H1 (cell line): ENCODE measurements at regions not wholly inside any gene's neighbourhood (a gene's known extent, or its start where the extent isn't known, plus 50 kb on each side); places are given as distances from the start of the nearest gene placed in this dataset.

Source experiments
- BCL11A ChIP-seq, 2 experiments: IDR thresholded peaks; one replicate each; pipeline ENCODE4 v1.6.1; 2011; ENCODE audit warnings: low read depth in 2 of 2, low read length in 2 of 2, mild to moderate bottlenecking in 2 of 2
- CHD2 ChIP-seq: IDR thresholded peaks from 2 replicates; pipeline ENCODE4 v1.6.1; 2012; ENCODE audit warnings: low read length, improper control_type of control experiment
- CTCF ChIP-seq, 3 experiments: IDR thresholded peaks; 1 replicate in 2 of 3; 2 replicates in 1 of 3; pipeline versions ENCODE4 v1.5.1 to v1.6.1; 2011; ENCODE audit warnings: low read length in 3 of 3, mild to moderate bottlenecking in 3 of 3, inconsistent platforms in 2 of 3, low read depth in 1 of 3, moderate library complexity in 1 of 3; ENCODE audit not compliant: insufficient read depth in 1 of 3; ENCODE audit errors: control extremely low read depth in 1 of 3
- GABPA ChIP-seq: IDR thresholded peaks from 2 replicates; pipeline ENCODE4 v1.6.1; 2011; ENCODE audit warnings: mild to moderate bottlenecking, low read length, moderate library complexity, borderline replicate concordance; ENCODE audit not compliant: insufficient read depth
- GTF2F1 ChIP-seq: IDR thresholded peaks from 2 replicates; pipeline ENCODE4 v1.6.1; 2012; ENCODE audit warnings: low read depth, low read length, improper control_type of control experiment, borderline replicate concordance
- HDAC6 ChIP-seq: IDR thresholded peaks from one replicate; pipeline ENCODE4 v1.7.1; 2012; ENCODE audit warnings: low read depth, mild to moderate bottlenecking, inconsistent platforms, low read length, moderate library complexity
- JUN ChIP-seq: IDR thresholded peaks from 2 replicates; pipeline ENCODE4 v1.6.1; 2011; ENCODE audit warnings: low read depth, mild to moderate bottlenecking, improper control_type of control experiment, low read length
- POLR2A ChIP-seq, 2 experiments: IDR thresholded peaks; 1 replicate in 1 of 2; 2 replicates in 1 of 2; pipeline ENCODE4 v1.6.1; 2011; ENCODE audit warnings: low read depth in 2 of 2, low read length in 2 of 2, mild to moderate bottlenecking in 2 of 2; ENCODE audit errors: control extremely low read depth in 1 of 2
- RXRA ChIP-seq: IDR thresholded peaks from 2 replicates; pipeline ENCODE4 v1.6.1; 2011; ENCODE audit warnings: low read depth, mild to moderate bottlenecking, low read length, moderate library complexity; ENCODE audit not compliant: insufficient read depth
- TF ChIP-seq, protein P1 (sequence below): IDR thresholded peaks from 2 replicates; pipeline ENCODE4 v1.6.1; 2012; ENCODE audit warnings: low read length, inconsistent platforms

GRCh38 chr4:130922955-130923354 is 1827.0 kb downstream of the C4orf33 start:
- no peak for TF ChIP-seq CTCF (IDR thresholded peaks at IDR 0.05; ENCODE audit: control extremely low read depth in 1 of 3, insufficient read depth in 1 of 3, low read depth in 1 of 3, low read length in 3 of 3)
- no peak for TF ChIP-seq HDAC6
- no peak for TF ChIP-seq GABPA
- no peak for TF ChIP-seq GTF2F1
- no peak for TF ChIP-seq POLR2A (IDR thresholded peaks at IDR 0.05; ENCODE audit: control extremely low read depth in 1 of 2, low read depth in 2 of 2, low read length in 2 of 2)
- no peak for TF ChIP-seq RXRA
- TF ChIP-seq, protein P1, sequence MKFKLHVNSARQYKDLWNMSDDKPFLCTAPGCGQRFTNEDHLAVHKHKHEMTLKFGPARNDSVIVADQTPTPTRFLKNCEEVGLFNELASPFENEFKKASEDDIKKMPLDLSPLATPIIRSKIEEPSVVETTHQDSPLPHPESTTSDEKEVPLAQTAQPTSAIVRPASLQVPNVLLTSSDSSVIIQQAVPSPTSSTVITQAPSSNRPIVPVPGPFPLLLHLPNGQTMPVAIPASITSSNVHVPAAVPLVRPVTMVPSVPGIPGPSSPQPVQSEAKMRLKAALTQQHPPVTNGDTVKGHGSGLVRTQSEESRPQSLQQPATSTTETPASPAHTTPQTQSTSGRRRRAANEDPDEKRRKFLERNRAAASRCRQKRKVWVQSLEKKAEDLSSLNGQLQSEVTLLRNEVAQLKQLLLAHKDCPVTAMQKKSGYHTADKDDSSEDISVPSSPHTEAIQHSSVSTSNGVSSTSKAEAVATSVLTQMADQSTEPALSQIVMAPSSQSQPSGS, result no peak
- TF ChIP-seq BCL11A (IDR thresholded peaks at IDR 0.05; ENCODE audit: low read depth in 2 of 2, low read length in 2 of 2), result no peak
- no peak for TF ChIP-seq CHD2
- no peak for TF ChIP-seq JUN
